ENCODE measurements at regions not wholly inside any gene's neighbourhood (a gene's known extent, or its start where the extent isn't known, plus 50 kb on each side); places are given as distances from the start of the nearest gene placed in this dataset.

DNA sequence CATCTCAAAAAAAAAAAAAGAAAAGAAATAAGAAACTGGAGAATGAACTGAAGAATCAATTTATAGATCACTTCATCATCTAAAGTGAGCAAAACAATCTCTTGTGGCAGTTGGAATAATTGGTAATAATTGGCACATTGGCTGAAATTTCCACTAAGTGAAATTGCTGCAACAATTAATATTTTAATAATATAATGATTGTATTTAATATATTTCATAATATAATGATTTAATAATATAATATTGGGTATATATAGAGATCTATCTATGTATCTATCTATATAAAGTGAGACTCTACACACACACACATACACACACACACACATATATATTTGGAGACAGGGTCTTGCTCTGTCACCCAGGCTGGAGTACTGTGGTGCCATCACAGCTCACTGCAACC lies 81.2 kb upstream of the PRICKLE1 start:
- no peak for TF ChIP-seq CTCF (conservative IDR thresholded peaks at IDR 0.05; ENCODE audit: low read length)
- no peak overlapping the region for H3K4me3 ChIP-seq (ENCODE audit: low read length)
- no peak for DNase-seq (ENCODE audit: low read depth)

GRCh38 chr12:42669553-42669952 lies 80.0 kb upstream of the PRICKLE1 start:
- no peak for DNase-seq (ENCODE audit: low read depth)
- no peak for TF ChIP-seq CTCF (conservative IDR thresholded peaks at IDR 0.05; ENCODE audit: low read length)
- no peak overlapping the region for H3K4me3 ChIP-seq (ENCODE audit: low read length)

GRCh38 chr12:42666671-42667243 lies 77.2 kb upstream of the PRICKLE1 start:
- no peak for TF ChIP-seq CTCF (conservative IDR thresholded peaks at IDR 0.05; ENCODE audit: low read length)
- DNase-seq (ENCODE audit: low read depth) = no peak
- H3K4me3 ChIP-seq (ENCODE audit: low read length) = no peak overlapping the region

DNA sequence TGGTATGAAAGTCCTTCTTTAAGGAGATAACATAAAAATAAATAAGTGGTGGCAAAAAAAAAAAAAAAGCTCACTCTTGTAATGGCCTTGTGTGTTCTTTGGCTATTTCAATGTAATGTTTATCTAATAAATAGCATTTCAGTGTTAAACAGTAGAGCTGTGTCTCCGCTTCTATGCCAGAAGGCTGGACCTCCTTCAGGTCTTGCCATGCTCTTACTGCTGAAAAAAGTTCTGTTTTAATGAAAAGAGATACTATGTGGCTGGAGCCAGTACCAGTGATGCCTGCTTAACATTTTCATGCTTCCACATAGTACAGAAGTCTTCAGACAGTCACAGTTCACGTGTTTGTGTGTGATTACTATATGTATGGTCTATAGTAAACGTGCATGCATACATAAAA lies 74.1 kb upstream of the PRICKLE1 start:
- no peak for TF ChIP-seq CTCF (conservative IDR thresholded peaks at IDR 0.05; ENCODE audit: low read length)
- DNase-seq (ENCODE audit: low read depth) = no peak

DNA sequence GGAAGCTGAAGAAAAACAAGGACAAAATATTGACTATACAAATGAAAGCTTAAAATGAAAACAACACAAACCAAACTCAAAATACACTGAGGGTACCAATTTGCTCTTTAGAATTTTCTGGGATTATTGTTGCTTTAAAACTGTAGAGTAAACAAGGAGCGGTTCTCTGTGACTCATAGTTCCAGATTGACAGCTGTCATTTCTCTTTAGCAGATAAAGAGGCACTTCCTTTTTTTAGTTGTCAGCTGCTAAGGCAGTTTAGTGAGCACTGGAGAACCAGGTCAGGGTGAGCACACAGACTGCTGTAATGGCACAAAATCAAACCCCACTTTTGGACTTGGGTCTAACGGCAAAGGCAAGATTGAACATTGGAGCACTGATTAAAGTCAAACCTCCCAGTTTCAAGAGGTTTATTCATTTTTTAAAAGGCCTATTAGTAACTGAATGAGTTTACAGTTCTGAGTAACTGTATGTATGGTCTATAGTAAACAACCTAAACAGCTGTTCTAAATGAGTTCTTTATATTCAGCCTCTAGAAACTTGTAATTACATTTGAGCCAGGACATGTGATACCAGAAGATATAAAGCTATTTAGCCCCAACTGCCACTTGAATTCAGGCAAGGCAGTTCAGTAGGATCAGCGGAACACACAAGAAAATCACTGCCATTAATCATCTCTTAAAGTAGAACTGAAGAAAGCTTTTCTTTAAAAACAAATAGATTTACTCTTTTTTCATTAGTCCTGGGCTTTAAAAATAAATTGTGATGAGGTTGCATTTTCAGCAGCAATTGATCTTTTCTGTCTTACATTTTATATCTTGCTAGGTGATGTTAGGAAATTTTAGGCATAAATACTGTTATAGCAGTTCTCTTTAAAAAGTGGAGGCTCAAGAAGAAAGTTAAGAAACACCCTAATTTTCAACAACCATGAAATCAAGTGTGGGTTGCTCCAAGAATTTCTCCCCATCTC lies 71.7 kb upstream of the PRICKLE1 start:
- no peak for DNase-seq (ENCODE audit: low read depth)
- H3K4me3 ChIP-seq (ENCODE audit: low read length) = no peak overlapping the region
- TF ChIP-seq CTCF (conservative IDR thresholded peaks at IDR 0.05; ENCODE audit: low read length) = no peak

More for the DNA sequence above, 74.1 kb upstream of the PRICKLE1 start:
- H3K4me3 ChIP-seq (ENCODE audit: low read length) = no peak overlapping the region

- no peak for TF ChIP-seq CTCF (conservative IDR thresholded peaks at IDR 0.05; ENCODE audit: low read length)
- DNase-seq (ENCODE audit: low read depth) = no peak
- no peak overlapping the region for H3K4me3 ChIP-seq (ENCODE audit: low read length)
These were observed 70.6 kb upstream of the PRICKLE1 start for GRCh38 chr12:42660117-42660516.

DNA sequence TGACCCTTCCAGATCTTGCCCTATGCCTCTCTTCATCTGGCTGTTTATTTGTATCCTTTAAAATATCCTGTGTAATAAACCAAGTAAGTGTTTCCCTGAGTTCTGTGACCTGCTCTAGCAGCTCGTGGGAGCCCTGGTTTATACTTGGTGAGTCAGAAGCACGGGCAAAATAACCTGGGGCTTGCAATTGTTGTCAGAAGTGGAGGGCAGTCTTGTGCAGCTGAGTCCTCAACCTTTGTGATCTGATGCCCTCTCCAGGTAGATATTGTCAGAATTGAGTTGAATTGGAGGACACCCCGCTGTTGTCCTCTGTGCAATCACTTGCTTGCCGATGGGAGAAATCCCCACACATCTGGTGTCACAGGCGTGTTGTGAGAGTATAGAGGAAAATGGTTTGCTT lies 62.5 kb upstream of the PRICKLE1 start:
- DNase-seq (ENCODE audit: low read depth) = no peak
- no peak for TF ChIP-seq CTCF (conservative IDR thresholded peaks at IDR 0.05; ENCODE audit: low read length)

More for the DNA sequence above, 62.5 kb upstream of the PRICKLE1 start:
- H3K4me3 ChIP-seq (ENCODE audit: low read length) = no peak overlapping the region

Data from AG10803 (cell line).